H1 (cell line): ENCODE measurements at regions not wholly inside any gene's neighbourhood (a gene's known extent, or its start where the extent isn't known, plus 50 kb on each side); places are given as distances from the start of the nearest gene placed in this dataset.

Source experiments
- CTCF ChIA-PET: fragments of 300-600 bp; sonication (Branson Sonifier 250); formaldehyde crosslinking; loops from one replicate; lab custom pipeline; 2021; ENCODE audit not compliant: partially characterized antibody; lab: Charles Lee
- POLR2A ChIA-PET: fragments of 300-600 bp; sonication (Branson Sonifier 250); formaldehyde crosslinking; loops from one replicate; lab custom pipeline; 2021; ENCODE audit warnings: inconsistent platforms; ENCODE audit not compliant: partially characterized antibody; lab: Charles Lee
- DNase-seq, 2 experiments: peaks; one replicate each; pipeline versions ENCODE4 v3.0.0 to v3.0.0-alpha.2; 2010 to 2022; ENCODE audit warnings: low spot score in 2 of 2, low read depth in 1 of 2, mixed read lengths in 1 of 2
- FAIRE-seq: peaks from 2 replicates; lab custom pipeline; 2011; peaks lifted over from hg19 to GRCh38; lab: Jason Lieb, UNC
- H2AFZ ChIP-seq: 2 replicates; pipeline ENCODE4 v1.8.1; 2012; ENCODE audit warnings: low read length, inconsistent platforms
- H2AK5ac ChIP-seq: 2 replicates; pipeline ENCODE4 v1.6.1; 2013; ENCODE audit warnings: low read depth, low read length
- H2BK120ac ChIP-seq: replicated peaks from 2 replicates; pipeline ENCODE3; 2013; ENCODE audit warnings: low read depth, low read length, inconsistent platforms
- H2BK12ac ChIP-seq: 2 replicates; pipeline ENCODE4 v1.6.1; 2013; ENCODE audit warnings: low read depth, low read length
- H2BK15ac ChIP-seq: 2 replicates; pipeline ENCODE4 v1.6.1; 2013; ENCODE audit warnings: low read length
- H2BK20ac ChIP-seq: 2 replicates; pipeline ENCODE4 v1.6.1; 2013; ENCODE audit warnings: low read length
- H2BK5ac ChIP-seq: 2 replicates; pipeline ENCODE4 v1.6.1; 2013; ENCODE audit warnings: low read depth, low read length
- H3K14ac ChIP-seq: 2 replicates; pipeline ENCODE4 v1.6.1; 2013; ENCODE audit warnings: inconsistent platforms; ENCODE audit not compliant: insufficient read length
- H3K18ac ChIP-seq: 2 replicates; pipeline ENCODE4 v1.6.1; 2013; ENCODE audit warnings: low read length; ENCODE audit errors: extremely low read depth
- H3K23ac ChIP-seq: 2 replicates; pipeline ENCODE4 v1.6.1; 2013; ENCODE audit warnings: inconsistent platforms; ENCODE audit not compliant: insufficient read length
- H3K23me2 ChIP-seq: 2 replicates; pipeline ENCODE4 v1.6.1; 2013; ENCODE audit warnings: low read depth, low read length
- H3K27ac ChIP-seq: 2 replicates; pipeline ENCODE4 v1.6.1; 2011; ENCODE audit warnings: low read depth, low read length, inconsistent platforms
- H3K27me3 ChIP-seq, 4 experiments: replicated peaks in 1 of 4; 1 replicate in 1 of 4; 2 replicates in 3 of 4; pipeline versions ENCODE4 v1.6.1 to v1.8.1; 2011 to 2013; ENCODE audit warnings: low read length in 3 of 4, mild to moderate bottlenecking in 3 of 4, inconsistent platforms in 2 of 4, mixed read lengths in 2 of 4, moderate library complexity in 1 of 4; ENCODE audit not compliant: control insufficient read depth in 3 of 4, insufficient read depth in 3 of 4; ENCODE audit errors: extremely low read depth in 1 of 4
- H3K36me3 ChIP-seq, 4 experiments: 2 replicates each; pipeline versions ENCODE4 v1.6.1 to v1.8.1; 2011 to 2013; ENCODE audit warnings: mild to moderate bottlenecking in 4 of 4, low read length in 3 of 4, moderate library complexity in 2 of 4, control low read depth in 1 of 4, inconsistent platforms in 1 of 4; ENCODE audit not compliant: insufficient read depth in 4 of 4, control insufficient read depth in 2 of 4
- H3K4ac ChIP-seq: replicated peaks from 2 replicates; pipeline ENCODE3; 2013; ENCODE audit warnings: low read length, low read depth, mixed read lengths, inconsistent platforms; ENCODE audit not compliant: insufficient read length
- H3K4me1 ChIP-seq, 4 experiments: replicated peaks in 1 of 4; 1 replicate in 1 of 4; 2 replicates in 3 of 4; pipeline versions ENCODE4 v1.6.1 to v1.8.1; 2011 to 2013; ENCODE audit warnings: low read length in 3 of 4, inconsistent platforms in 2 of 4, mixed read lengths in 1 of 4; ENCODE audit not compliant: insufficient read depth in 4 of 4, control insufficient read depth in 3 of 4
- H3K4me2 ChIP-seq, 2 experiments: 2 replicates each; pipeline versions ENCODE4 v1.6.1 to v1.8.1; 2011 to 2013; ENCODE audit warnings: low read depth in 2 of 2, low read length in 2 of 2, control low read depth in 1 of 2, inconsistent platforms in 1 of 2, mild to moderate bottlenecking in 1 of 2; ENCODE audit not compliant: insufficient read depth in 1 of 2
- H3K4me3 ChIP-seq, 4 experiments: fragments of 200-600, 300-600 bp in 1 of 4; sonication (generic), shearing (Covaris generic), sonication (Bioruptor Twin) in 1 of 4; 2 replicates each; pipeline versions ENCODE4 v1.5.1 to v1.8.1; 2011 to 2016; ENCODE audit warnings: low read length in 4 of 4, low read depth in 3 of 4, control low read depth in 2 of 4, inconsistent platforms in 2 of 4, mild to moderate bottlenecking in 2 of 4, mixed read lengths in 1 of 4, moderate library complexity in 1 of 4; ENCODE audit not compliant: insufficient read depth in 2 of 4; ENCODE audit errors: extremely low read depth in 1 of 4
- H3K56ac ChIP-seq: replicated peaks from 2 replicates; pipeline ENCODE3; 2013; ENCODE audit warnings: low read depth, mild to moderate bottlenecking, mixed read lengths, low read length, inconsistent platforms; ENCODE audit not compliant: insufficient read length
- H3K79me1 ChIP-seq: 2 replicates; pipeline ENCODE4 v1.6.1; 2013; ENCODE audit warnings: low read depth, low read length, control low read depth
- H3K79me2 ChIP-seq, 2 experiments: 2 replicates each; pipeline versions ENCODE4 v1.6.1 to v1.8.1; 2012 to 2013; ENCODE audit warnings: low read length in 2 of 2, mild to moderate bottlenecking in 2 of 2, inconsistent platforms in 1 of 2; ENCODE audit not compliant: insufficient read depth in 2 of 2, control insufficient read depth in 1 of 2
- H3K9ac ChIP-seq, 4 experiments: replicated peaks in 1 of 4; 1 replicate in 1 of 4; 2 replicates in 3 of 4; pipeline versions ENCODE4 v1.6.1 to v1.8.1; 2011 to 2013; ENCODE audit warnings: low read depth in 3 of 4, low read length in 3 of 4, control low read depth in 2 of 4, mild to moderate bottlenecking in 2 of 4, moderate library complexity in 2 of 4, inconsistent platforms in 1 of 4; ENCODE audit errors: extremely low read depth in 1 of 4
- H3K9me3 ChIP-seq, 2 experiments: 2 replicates each; pipeline versions ENCODE4 v1.6.1 to v1.8.1; 2012 to 2013; ENCODE audit warnings: mild to moderate bottlenecking in 2 of 2, moderate library complexity in 2 of 2, control low read depth in 1 of 2, inconsistent platforms in 1 of 2, low read depth in 1 of 2, low read length in 1 of 2, mixed read lengths in 1 of 2; ENCODE audit not compliant: insufficient read depth in 2 of 2
- H4K20me1 ChIP-seq, 2 experiments: replicated peaks in 1 of 2; 2 replicates each; pipeline versions ENCODE3 to v1.8.1; 2011 to 2013; ENCODE audit warnings: inconsistent platforms in 2 of 2, low read length in 2 of 2, mild to moderate bottlenecking in 1 of 2; ENCODE audit not compliant: insufficient read depth in 2 of 2, control insufficient read depth in 1 of 2
- H4K5ac ChIP-seq: 2 replicates; pipeline ENCODE4 v1.6.1; 2013; ENCODE audit warnings: low read length, low read depth, mixed read lengths, inconsistent platforms; ENCODE audit not compliant: insufficient read length
- H4K8ac ChIP-seq: 2 replicates; pipeline ENCODE4 v1.8.0; 2013; ENCODE audit warnings: mild to moderate bottlenecking, moderate library complexity, low read length, inconsistent platforms; ENCODE audit not compliant: insufficient read depth; ENCODE audit errors: extremely low read depth
- H4K91ac ChIP-seq: replicated peaks from 2 replicates; pipeline ENCODE3; 2013; ENCODE audit warnings: low read length, mixed read lengths, inconsistent platforms; ENCODE audit not compliant: insufficient read length
- CREB1 ChIP-seq: IDR thresholded peaks from 2 replicates; pipeline ENCODE4 v1.6.1; 2012; ENCODE audit warnings: inconsistent platforms
- KDM5A ChIP-seq: fragments of 200-600 bp; IDR thresholded peaks from 2 replicates; pipeline ENCODE4 v1.7.1; 2012; ENCODE audit warnings: mild to moderate bottlenecking, low read length, inconsistent platforms, mixed read lengths
- RXRA ChIP-seq: IDR thresholded peaks from 2 replicates; pipeline ENCODE4 v1.6.1; 2011; ENCODE audit warnings: low read depth, mild to moderate bottlenecking, low read length, moderate library complexity; ENCODE audit not compliant: insufficient read depth
- SP1 ChIP-seq: IDR thresholded peaks from 2 replicates; pipeline ENCODE4 v1.6.1; 2011; ENCODE audit warnings: low read depth, low read length
- TEAD4 ChIP-seq: IDR thresholded peaks from 2 replicates; pipeline ENCODE4 v1.6.1; 2012; ENCODE audit warnings: low read depth, low read length, inconsistent platforms, mixed read lengths

GRCh38 chr3:168582503-168582902, 486.8 kb upstream of the GOLIM4 start:
- Histone ChIP-seq H3K9ac (no peak overlapping the region), H3K18ac (no peak overlapping the region), H3K4me2 (peak overlapping the region in 1 of 2 experiments; percentile 8; a peak in 2 of 4 replicates), H2BK12ac (0 out of 2 replicates have a peak overlapping the region, but pooled peaks have one; percentile 22), H3K4ac (no peak overlapping the region), H3K23me2 (no peaks in the 10 kb centered on the region), H4K20me1 (no peaks in the 10 kb centered on the region), H2BK15ac (0 out of 2 replicates have a peak overlapping the region, but pooled peaks have one; percentile 32), H4K5ac (no peak overlapping the region), H2BK120ac (no peak overlapping the region), H3K36me3 (no peaks in the 10 kb centered on the region), H3K4me3 (no peak overlapping the region), H3K79me1 (no peaks in the 10 kb centered on the region), H3K79me2 (no peaks in the 10 kb centered on the region), H2BK20ac (no peak overlapping the region), H3K27ac (no peak overlapping the region), H2AFZ (no peak overlapping the region), H4K8ac (no peak overlapping the region; the same call in 1 of the 2 replicates), H2BK5ac (no peak overlapping the region), H3K27me3 (no peaks in the 10 kb centered on the region), H3K4me1 (peaks cover 2 to 11% (median 5%) of the 10 kb centered on the region in 4 experiments; a peak in 4 of 7 replicates), H3K9me3 (no peaks in the 10 kb centered on the region), H4K91ac (no peak overlapping the region), H3K56ac (no peak overlapping the region), H3K14ac (no peak overlapping the region), H3K23ac (no peak overlapping the region), H2AK5ac (no peak overlapping the region)
- FAIRE-seq, result peak; percentile 68
- ChIA-PET POLR2A (no interaction called here), CTCF (interaction anchor here (1.0 to 1.8 kb wide), 2 partner anchors 260 to 264 kb away, joined by 3 to 4 read pairs; no protein-coding TSS in a partner anchor)
- no peak for DNase-seq
- no peak for TF ChIP-seq TEAD4
- no peak for TF ChIP-seq KDM5A
- TF ChIP-seq SP1, result no peak
- TF ChIP-seq CREB1, result no peak
- TF ChIP-seq RXRA, result no peak
